ENCODE measurements at regions not wholly inside any gene's neighbourhood (a gene's known extent, or its start where the extent isn't known, plus 50 kb on each side); places are given as distances from the start of the nearest gene placed in this dataset.

DNA sequence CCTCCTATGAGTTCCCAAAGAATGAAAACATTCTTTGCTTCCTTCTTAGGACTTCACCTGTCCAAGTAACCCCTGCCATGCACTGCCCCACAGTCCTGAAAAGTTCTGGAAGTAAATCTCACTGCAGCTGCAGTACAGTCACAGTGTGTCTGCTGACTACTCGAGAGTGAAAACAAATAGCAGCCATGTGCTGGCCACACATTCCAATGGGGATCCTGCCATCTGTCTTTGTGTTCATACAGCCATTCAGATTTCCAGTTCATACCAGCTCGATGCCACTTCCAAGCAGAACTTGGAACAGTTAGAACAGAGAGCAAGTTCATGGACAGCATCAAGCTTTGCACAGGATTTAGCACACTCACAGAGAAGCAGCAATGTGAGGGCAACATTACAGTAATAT is 629.9 kb upstream of the ACVR2A start:
- H2AFZ ChIP-seq (ENCODE audit: low read length) = peak overlapping the region; percentile 31; the same call in 1 of the 2 replicates
- H3K4me3 ChIP-seq (ENCODE audit: low read length) = no peak overlapping the region
- CTCF ChIA-PET = no interaction called here
- H4K20me1 ChIP-seq (ENCODE audit: low read length) = no peaks in the 10 kb centered on the region
- H3K36me3 ChIP-seq (ENCODE audit: low read depth, low read length) = no peaks in the 10 kb centered on the region
- H3F3A ChIP-seq (ENCODE audit: low read length, unreplicated experiment) = no peaks in the 10 kb centered on the region
- POLR2A ChIA-PET (ENCODE audit: unreplicated experiment) = no interaction called here
- TF ChIP-seq, protein P1, sequence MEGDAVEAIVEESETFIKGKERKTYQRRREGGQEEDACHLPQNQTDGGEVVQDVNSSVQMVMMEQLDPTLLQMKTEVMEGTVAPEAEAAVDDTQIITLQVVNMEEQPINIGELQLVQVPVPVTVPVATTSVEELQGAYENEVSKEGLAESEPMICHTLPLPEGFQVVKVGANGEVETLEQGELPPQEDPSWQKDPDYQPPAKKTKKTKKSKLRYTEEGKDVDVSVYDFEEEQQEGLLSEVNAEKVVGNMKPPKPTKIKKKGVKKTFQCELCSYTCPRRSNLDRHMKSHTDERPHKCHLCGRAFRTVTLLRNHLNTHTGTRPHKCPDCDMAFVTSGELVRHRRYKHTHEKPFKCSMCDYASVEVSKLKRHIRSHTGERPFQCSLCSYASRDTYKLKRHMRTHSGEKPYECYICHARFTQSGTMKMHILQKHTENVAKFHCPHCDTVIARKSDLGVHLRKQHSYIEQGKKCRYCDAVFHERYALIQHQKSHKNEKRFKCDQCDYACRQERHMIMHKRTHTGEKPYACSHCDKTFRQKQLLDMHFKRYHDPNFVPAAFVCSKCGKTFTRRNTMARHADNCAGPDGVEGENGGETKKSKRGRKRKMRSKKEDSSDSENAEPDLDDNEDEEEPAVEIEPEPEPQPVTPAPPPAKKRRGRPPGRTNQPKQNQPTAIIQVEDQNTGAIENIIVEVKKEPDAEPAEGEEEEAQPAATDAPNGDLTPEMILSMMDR (conservative IDR thresholded peaks at IDR 0.05; ENCODE audit: low read depth, low read length) = no peak
- TF ChIP-seq EZH2 (IDR thresholded peaks at IDR 0.05; ENCODE audit: low read length, unreplicated experiment) (no peak), EZH2phosphoT487 (IDR thresholded peaks at IDR 0.05; ENCODE audit: borderline replicate concordance, low read length) (no peak)
- ATAC-seq (no peak), DNase-seq (no peak)
- H3K9me2 ChIP-seq (replicated peaks; ENCODE audit: low read length) = no peaks in the 10 kb centered on the region; the same call in 1 of the 2 replicates
- H3K27ac ChIP-seq (ENCODE audit: low read length) = no peak overlapping the region
- H3K4me2 ChIP-seq (ENCODE audit: low read length) = no peak overlapping the region
- H3K9ac ChIP-seq (ENCODE audit: low read length) = no peak overlapping the region
- H3K79me2 ChIP-seq (ENCODE audit: low read length) = no peaks in the 10 kb centered on the region
- intact Hi-C loops (cut with micrococcal nuclease) = no loop called here
- no peaks in the 10 kb centered on the region for H3K4me1 ChIP-seq (ENCODE audit: insufficient read depth, low read length)
- H3K27me3 ChIP-seq (ENCODE audit: low read length) = no peaks in the 10 kb centered on the region
- no TSS peak for BruUV-seq (replicated peaks)
- H3K9me3 ChIP-seq (ENCODE audit: low read length) = no peaks in the 10 kb centered on the region

DNA sequence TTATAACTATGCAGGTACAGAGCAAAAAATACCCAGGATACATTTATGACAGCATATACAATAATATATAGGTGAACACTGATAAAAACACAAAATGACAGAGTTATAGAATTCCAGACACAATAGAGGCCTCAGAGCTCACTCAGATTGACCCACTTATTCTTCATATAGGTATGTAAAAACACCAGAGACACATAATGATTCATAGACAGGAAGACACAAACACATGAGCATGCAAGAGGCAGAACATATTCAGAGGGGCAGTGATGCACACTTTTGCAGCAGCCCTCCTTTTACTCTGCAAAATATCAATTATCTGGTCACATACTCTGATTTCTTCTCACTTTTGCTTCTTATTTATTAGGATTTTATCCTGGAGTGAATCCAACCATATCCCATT is 633.3 kb upstream of the ACVR2A start:
- H3K27ac ChIP-seq (ENCODE audit: low read length) = no peak overlapping the region
- BruUV-seq (replicated peaks) = no TSS peak
- H3K9me3 ChIP-seq (ENCODE audit: low read length) = no peaks in the 10 kb centered on the region
- no peak overlapping the region for H3K4me2 ChIP-seq (ENCODE audit: low read length)
- no peak overlapping the region for H2AFZ ChIP-seq (ENCODE audit: low read length)
- H3K27me3 ChIP-seq (ENCODE audit: low read length) = no peaks in the 10 kb centered on the region
- no peak overlapping the region for H3K4me3 ChIP-seq (ENCODE audit: low read length)
- intact Hi-C loops (cut with micrococcal nuclease) = no loop called here
- no peaks in the 10 kb centered on the region; the same call in 1 of the 2 replicates for H3K9me2 ChIP-seq (replicated peaks; ENCODE audit: low read length)
- no peaks in the 10 kb centered on the region for H3F3A ChIP-seq (ENCODE audit: low read length, unreplicated experiment)
- no peaks in the 10 kb centered on the region for H3K4me1 ChIP-seq (ENCODE audit: insufficient read depth, low read length)
- ChIA-PET POLR2A (ENCODE audit: unreplicated experiment) (no interaction called here), CTCF (no interaction called here)
- no peaks in the 10 kb centered on the region for H4K20me1 ChIP-seq (ENCODE audit: low read length)
- H3K9ac ChIP-seq (ENCODE audit: low read length) = no peak overlapping the region
- H3K36me3 ChIP-seq (ENCODE audit: low read depth, low read length) = no peaks in the 10 kb centered on the region
- no peak for ATAC-seq
- DNase-seq = peak; percentile 5
- TF ChIP-seq EZH2phosphoT487 (IDR thresholded peaks at IDR 0.05; ENCODE audit: borderline replicate concordance, low read length) = no peak
- TF ChIP-seq EZH2 (IDR thresholded peaks at IDR 0.05; ENCODE audit: low read length, unreplicated experiment) = no peak
- TF ChIP-seq, protein P1 (conservative IDR thresholded peaks at IDR 0.05; ENCODE audit: low read depth, low read length) = no peak
- H3K79me2 ChIP-seq (ENCODE audit: low read length) = no peaks in the 10 kb centered on the region

DNA sequence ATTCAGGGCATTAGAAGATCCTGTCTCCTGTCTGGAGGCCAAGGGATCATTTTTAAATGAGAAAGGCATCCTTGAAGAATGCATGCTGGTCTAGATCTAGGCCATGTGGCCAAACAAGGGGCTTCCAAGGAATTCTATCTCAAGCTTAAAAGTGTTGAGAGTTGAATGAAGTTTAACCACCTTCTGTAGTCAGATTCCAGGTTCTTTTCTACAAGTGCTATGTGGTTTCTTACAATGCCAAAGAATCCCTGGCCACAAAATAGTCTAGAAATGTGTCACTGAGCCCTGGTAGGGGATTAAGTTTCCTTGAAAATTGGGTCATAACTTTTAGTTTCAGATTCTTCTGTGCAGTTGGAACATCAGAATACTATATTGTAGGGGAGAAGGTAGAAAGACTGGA is 640.7 kb upstream of the ACVR2A start:
- H3K36me3 ChIP-seq (ENCODE audit: low read depth, low read length) = no peaks in the 10 kb centered on the region
- H4K20me1 ChIP-seq (ENCODE audit: low read length) = no peaks in the 10 kb centered on the region
- H3K27ac ChIP-seq (ENCODE audit: low read length) = peak overlapping the region; percentile 64
- ChIA-PET CTCF (no interaction called here), POLR2A (ENCODE audit: unreplicated experiment) (no interaction called here)
- H3K9ac ChIP-seq (ENCODE audit: low read length) = no peak overlapping the region
- no peaks in the 10 kb centered on the region for H3K9me3 ChIP-seq (ENCODE audit: low read length)
- intact Hi-C loops (cut with micrococcal nuclease) = no loop called here
- BruUV-seq (replicated peaks) = no TSS peak
- peak overlapping the region; percentile 25 for H3K4me2 ChIP-seq (ENCODE audit: low read length)
- no peaks in the 10 kb centered on the region for H3K27me3 ChIP-seq (ENCODE audit: low read length)
- DNase-seq (peak; percentile 77), ATAC-seq (peak; percentile 67)
- H3K4me1 ChIP-seq (ENCODE audit: insufficient read depth, low read length) = peaks cover 15% of the 10 kb centered on the region
- no peaks in the 10 kb centered on the region for H3K9me2 ChIP-seq (replicated peaks; ENCODE audit: low read length)
- peak overlapping the region; percentile 28; the same call in 1 of the 2 replicates for H2AFZ ChIP-seq (ENCODE audit: low read length)
- no peaks in the 10 kb centered on the region for H3K79me2 ChIP-seq (ENCODE audit: low read length)
- no peaks in the 10 kb centered on the region for H3F3A ChIP-seq (ENCODE audit: low read length, unreplicated experiment)
- TF ChIP-seq, protein P1 (conservative IDR thresholded peaks at IDR 0.05; ENCODE audit: low read depth, low read length) = no peak
- no peak for TF ChIP-seq EZH2 (IDR thresholded peaks at IDR 0.05; ENCODE audit: low read length, unreplicated experiment)
- TF ChIP-seq EZH2phosphoT487 (IDR thresholded peaks at IDR 0.05; ENCODE audit: borderline replicate concordance, low read length) = no peak
- H3K4me3 ChIP-seq (ENCODE audit: low read length) = no peak overlapping the region

Measured in PC-3 (cell line).